Trophoblast cell (in vitro differentiated cells and primary cell): ENCODE measurements at regions not wholly inside any gene's neighbourhood (a gene's known extent, or its start where the extent isn't known, plus 50 kb on each side); places are given as distances from the start of the nearest gene placed in this dataset.
A peak's percentile ranks its signal among the peaks of the same experiment; 100 is the strongest.

Experiments
- DNase-seq, 2 donors: peaks; one replicate each; pipeline ENCODE4 v3.0.0-alpha.2; 2016
- H2AFZ ChIP-seq: 2 replicates; pipeline ENCODE4 v1.6.1; 2013; ENCODE audit warnings: low read length, moderate library complexity, mild to moderate bottlenecking; ENCODE audit not compliant: insufficient read depth, poor library complexity
- H2AK5ac ChIP-seq: 2 replicates; pipeline ENCODE4 v1.6.1; 2013; ENCODE audit warnings: mild to moderate bottlenecking, low read length
- H2BK120ac ChIP-seq: 2 replicates; pipeline ENCODE4 v1.6.1; 2013; ENCODE audit warnings: low read length, mild to moderate bottlenecking, moderate library complexity; ENCODE audit not compliant: insufficient read depth, poor library complexity
- H2BK12ac ChIP-seq: 2 replicates; pipeline ENCODE4 v1.6.1; 2013; ENCODE audit warnings: mild to moderate bottlenecking, low read length, moderate library complexity
- H2BK5ac ChIP-seq: 2 replicates; pipeline ENCODE4 v1.6.1; 2013; ENCODE audit warnings: low read length, low read depth, moderate library complexity, mild to moderate bottlenecking; ENCODE audit not compliant: poor library complexity
- H3K14ac ChIP-seq: 2 replicates; pipeline ENCODE4 v1.6.1; 2013; ENCODE audit warnings: mild to moderate bottlenecking, low read length
- H3K18ac ChIP-seq: 2 replicates; pipeline ENCODE4 v1.6.1; 2013; ENCODE audit warnings: mild to moderate bottlenecking, low read length
- H3K23ac ChIP-seq: 2 replicates; pipeline ENCODE4 v1.6.1; 2013; ENCODE audit warnings: low read length
- H3K27ac ChIP-seq: 2 replicates; pipeline ENCODE4 v1.5.1; 2013; ENCODE audit warnings: low read depth, mild to moderate bottlenecking, inconsistent platforms, low read length, moderate library complexity
- H3K27me3 ChIP-seq: 2 replicates; pipeline ENCODE4 v1.6.1; 2013; ENCODE audit warnings: inconsistent platforms, mild to moderate bottlenecking, low read length, moderate library complexity; ENCODE audit not compliant: insufficient read depth
- H3K36me3 ChIP-seq, 2 experiments: 1 replicate in 1 of 2; 2 replicates in 1 of 2; pipeline ENCODE4 v1.6.1; 2013; ENCODE audit warnings: low read length in 2 of 2, mild to moderate bottlenecking in 2 of 2, moderate library complexity in 1 of 2; ENCODE audit not compliant: insufficient read depth in 2 of 2, control insufficient read depth in 1 of 2
- H3K4ac ChIP-seq: 2 replicates; pipeline ENCODE4 v1.6.1; 2013; ENCODE audit warnings: low read depth, mild to moderate bottlenecking, low read length, moderate library complexity
- H3K4me1 ChIP-seq, 2 experiments: 1 replicate in 1 of 2; 2 replicates in 1 of 2; pipeline ENCODE4 v1.6.1; 2013; ENCODE audit warnings: low read length in 2 of 2, mild to moderate bottlenecking in 2 of 2, moderate library complexity in 1 of 2; ENCODE audit not compliant: insufficient read depth in 2 of 2, control insufficient read depth in 1 of 2
- H3K4me2 ChIP-seq: 2 replicates; pipeline ENCODE4 v1.6.1; 2013; ENCODE audit warnings: inconsistent platforms, mild to moderate bottlenecking, low read length, moderate library complexity
- H3K4me3 ChIP-seq: 2 replicates; pipeline ENCODE4 v1.5.1; 2013; ENCODE audit warnings: mild to moderate bottlenecking, low read depth, low read length, inconsistent platforms
- H3K79me1 ChIP-seq: one replicate; pipeline ENCODE4 v1.6.1; 2013; ENCODE audit warnings: low read length
- H3K79me2 ChIP-seq: 2 replicates; pipeline ENCODE4 v1.6.1; 2013; ENCODE audit warnings: low read length, mild to moderate bottlenecking; ENCODE audit not compliant: control insufficient read depth, insufficient read depth, poor library complexity
- H3K9ac ChIP-seq: 2 replicates; pipeline ENCODE4 v1.6.1; 2013; ENCODE audit warnings: mild to moderate bottlenecking, low read length
- H3K9me3 ChIP-seq: 2 replicates; pipeline ENCODE4 v1.6.1; 2013; ENCODE audit warnings: low read depth, mild to moderate bottlenecking, control low read depth, inconsistent platforms, low read length; ENCODE audit not compliant: insufficient read depth
- H4K12ac ChIP-seq: 2 replicates; pipeline ENCODE4 v1.6.1; 2013; ENCODE audit warnings: low read depth, mild to moderate bottlenecking, low read length, moderate library complexity
- H4K8ac ChIP-seq: 2 replicates; pipeline ENCODE4 v1.6.1; 2013; ENCODE audit warnings: low read depth, mild to moderate bottlenecking, low read length, moderate library complexity
- H4K91ac ChIP-seq: one replicate; pipeline ENCODE4 v1.6.1; 2013; ENCODE audit warnings: low read depth, mild to moderate bottlenecking, low read length, moderate library complexity
- WGBS: extraction: QIAGEN DNeasy Blood & Tissue Kit; methylation state at CpG from one replicate; pipeline ENCODE4 v1.1.7; 2013; ENCODE audit warnings: missing lambda C conversion rate; ENCODE audit not compliant: insufficient read length, insufficient coverage; ENCODE audit errors: extremely low coverage; 5-methylcytosine and 5-hydroxymethylcytosine counted together

DNA sequence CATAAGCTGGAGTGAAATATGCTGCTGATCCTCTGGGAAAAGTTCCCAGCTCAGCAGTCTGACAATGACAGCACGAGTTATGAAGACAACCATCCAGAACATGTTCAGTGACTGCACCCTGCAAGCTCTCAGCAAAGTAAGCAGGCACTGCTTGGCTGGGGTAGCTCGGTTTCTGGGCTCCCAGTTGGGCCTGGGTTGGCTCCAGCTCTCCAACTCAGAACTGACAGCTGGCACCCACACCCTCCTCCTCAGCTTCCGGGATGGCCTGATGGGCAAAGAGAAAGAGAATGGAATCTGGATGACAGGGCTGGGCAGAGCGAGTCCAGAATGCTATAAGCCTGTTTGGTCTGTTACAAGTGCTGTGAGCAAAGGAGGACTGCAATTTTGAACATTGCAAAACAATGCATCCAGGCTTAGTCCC lies 185.0 kb downstream of the CSNK1G3 start:
- Histone ChIP-seq H3K4me2 (no peak overlapping the region), H3K4me3 (no peak overlapping the region), H3K9me3 (no peaks in the 10 kb centered on the region), H2AK5ac (no peak overlapping the region), H4K91ac (no peak overlapping the region), H3K9ac (no peak overlapping the region), H3K23ac (no peak overlapping the region), H2AFZ (no peak overlapping the region), H3K79me2 (no peaks in the 10 kb centered on the region), H3K27ac (no peak overlapping the region), H3K36me3 (no peaks in the 10 kb centered on the region), H3K27me3 (no peaks in the 10 kb centered on the region), H3K4ac (no peak overlapping the region), H2BK120ac (peak overlapping the region; percentile 20), H2BK5ac (no peak overlapping the region), H3K14ac (no peak overlapping the region), H4K8ac (peak overlapping the region; percentile 17), H2BK12ac (no peak overlapping the region), H4K12ac (no peak overlapping the region), H3K18ac (no peak overlapping the region), H3K79me1 (peaks cover 5% of the 10 kb centered on the region), H3K4me1 (peaks cover 2 to 5% of the 10 kb centered on the region in 2 experiments)
- WGBS = no CpG with 5 or more reads among the region's 4 CpGs
- DNase-seq = no peak

DNA sequence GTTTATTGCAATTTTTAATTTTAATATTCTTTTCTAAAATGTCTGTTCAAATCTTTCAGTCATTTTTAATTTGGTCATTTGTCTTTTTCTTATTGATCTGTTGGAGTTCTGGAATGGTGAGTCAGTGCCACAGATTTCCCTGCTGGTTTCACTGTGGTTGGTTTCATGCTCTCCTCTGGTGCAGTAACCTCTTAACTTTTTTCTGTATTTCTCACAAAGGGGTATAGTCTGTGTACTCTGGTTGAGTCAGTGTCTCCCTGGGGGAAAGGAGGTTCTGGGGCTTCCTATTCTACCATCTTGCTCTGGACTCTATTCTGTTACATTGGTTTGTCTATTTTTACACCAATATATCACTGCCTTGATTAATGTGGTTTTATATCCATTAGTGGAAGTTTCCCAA lies 178.8 kb downstream of the CSNK1G3 start:
- H2AFZ ChIP-seq = no peak overlapping the region
- H3K4me3 ChIP-seq = no peak overlapping the region
- no peak overlapping the region for H2BK12ac ChIP-seq
- no peak overlapping the region for H3K4me2 ChIP-seq
- H3K79me1 ChIP-seq = no peaks in the 10 kb centered on the region
- H2BK120ac ChIP-seq = no peak overlapping the region
- no peak overlapping the region for H3K4ac ChIP-seq
- H3K23ac ChIP-seq = no peak overlapping the region
- H3K36me3 ChIP-seq = no peaks in the 10 kb centered on the region
- H4K91ac ChIP-seq = no peak overlapping the region
- H3K14ac ChIP-seq = no peak overlapping the region
- H3K18ac ChIP-seq = no peak overlapping the region
- no peaks in the 10 kb centered on the region for H3K9me3 ChIP-seq
- no peak overlapping the region for H4K12ac ChIP-seq
- H3K79me2 ChIP-seq = no peaks in the 10 kb centered on the region
- no peak overlapping the region for H3K9ac ChIP-seq
- DNase-seq = no peak
- no peak overlapping the region for H2AK5ac ChIP-seq
- H2BK5ac ChIP-seq = no peak overlapping the region
- no peak overlapping the region for H4K8ac ChIP-seq
- no peak overlapping the region for H3K27ac ChIP-seq
- no peaks in the 10 kb centered on the region for H3K4me1 ChIP-seq
- no peaks in the 10 kb centered on the region for H3K27me3 ChIP-seq

DNA sequence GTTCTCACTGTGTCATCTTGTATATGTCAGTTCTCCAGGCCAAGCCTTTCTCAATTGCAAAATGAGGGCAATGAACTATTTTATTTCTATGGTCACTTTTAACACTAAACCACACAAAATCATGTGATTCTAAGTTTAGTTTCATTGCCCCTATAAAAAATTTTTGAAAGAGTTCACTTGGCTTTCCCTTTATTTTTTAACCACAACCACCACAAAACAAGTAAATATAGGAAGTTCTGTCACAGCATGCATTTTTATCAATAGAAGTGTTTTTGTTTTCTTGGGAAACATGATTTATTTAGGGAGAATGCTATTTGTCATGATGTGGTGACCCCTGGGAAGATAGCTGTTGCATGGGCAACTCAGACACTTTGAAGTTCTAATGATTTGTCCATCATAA lies 169.1 kb downstream of the CSNK1G3 start:
- no peak overlapping the region for H4K8ac ChIP-seq

DNA sequence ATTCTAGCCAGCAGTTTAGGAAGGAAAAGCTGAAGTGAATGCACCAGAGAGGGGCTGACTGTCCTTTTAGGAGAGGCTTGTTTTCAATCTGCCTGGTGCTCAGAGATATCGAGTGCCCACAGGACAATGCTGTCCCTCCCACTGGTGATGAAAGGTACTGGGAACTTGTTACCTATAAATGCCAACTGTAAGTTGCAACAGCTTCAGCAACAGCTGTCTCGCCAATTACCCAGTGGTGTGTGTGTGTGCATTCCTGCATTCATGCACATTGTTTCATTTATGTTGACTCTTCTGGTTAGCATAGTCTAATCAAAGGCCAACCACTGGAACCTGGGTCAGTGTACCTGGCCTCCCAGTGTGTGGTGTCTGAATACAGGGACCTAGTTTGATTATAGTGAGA lies 161.1 kb downstream of the CSNK1G3 start:
- Histone ChIP-seq H2AK5ac (no peak overlapping the region), H3K27me3 (no peaks in the 10 kb centered on the region), H3K9me3 (no peaks in the 10 kb centered on the region), H3K18ac (no peak overlapping the region), H2BK120ac (no peak overlapping the region), H4K8ac (no peak overlapping the region), H3K23ac (no peak overlapping the region), H3K79me2 (no peaks in the 10 kb centered on the region), H3K36me3 (no peaks in the 10 kb centered on the region), H3K4me1 (peaks cover 0 to 2% of the 10 kb centered on the region in 2 experiments), H3K4ac (no peak overlapping the region), H4K91ac (no peak overlapping the region), H3K4me2 (no peak overlapping the region), H2AFZ (no peak overlapping the region), H3K79me1 (no peaks in the 10 kb centered on the region), H3K27ac (no peak overlapping the region), H3K14ac (no peak overlapping the region), H2BK5ac (no peak overlapping the region), H3K4me3 (no peak overlapping the region), H3K9ac (no peak overlapping the region), H2BK12ac (no peak overlapping the region), H4K12ac (no peak overlapping the region)
- no CpG with 5 or more reads among the region's 2 CpGs for WGBS
- DNase-seq = peak in 1 of 2 donors; percentile 6

More for the DNA sequence above, 169.1 kb downstream of the CSNK1G3 start:
- H3K18ac ChIP-seq = no peak overlapping the region
- no peak overlapping the region for H2BK12ac ChIP-seq
- H3K27me3 ChIP-seq = no peaks in the 10 kb centered on the region
- no peaks in the 10 kb centered on the region for H3K36me3 ChIP-seq
- no peak overlapping the region for H3K4me2 ChIP-seq
- no peak overlapping the region for H4K12ac ChIP-seq
- H3K23ac ChIP-seq = no peak overlapping the region
- no peaks in the 10 kb centered on the region for H3K4me1 ChIP-seq
- no peak overlapping the region for H2BK5ac ChIP-seq
- H3K27ac ChIP-seq = no peak overlapping the region
- H3K9ac ChIP-seq = no peak overlapping the region
- no peak overlapping the region for H3K4me3 ChIP-seq
- H3K9me3 ChIP-seq = peaks cover 3% of the 10 kb centered on the region
- H3K4ac ChIP-seq = no peak overlapping the region
- H3K79me1 ChIP-seq = no peaks in the 10 kb centered on the region
- H2BK120ac ChIP-seq = no peak overlapping the region
- no peak overlapping the region for H2AK5ac ChIP-seq
- H2AFZ ChIP-seq = no peak overlapping the region
- H4K91ac ChIP-seq = no peak overlapping the region
- no peak overlapping the region for H3K14ac ChIP-seq
- DNase-seq = no peak
- no peaks in the 10 kb centered on the region for H3K79me2 ChIP-seq
